ENCODE measurements at regions not wholly inside any gene's neighbourhood (a gene's known extent, or its start where the extent isn't known, plus 50 kb on each side); places are given as distances from the start of the nearest gene placed in this dataset.

- intact Hi-C loops (cut with micrococcal nuclease), result no loop called here
- ATAC-seq (no peak), DNase-seq (no peak)
Measured at GRCh38 chr1:58979677-58980076, 195.8 kb upstream of the JUN start.

- intact Hi-C loops (cut with micrococcal nuclease), result no loop called here
- ATAC-seq, result no peak
- no peak for DNase-seq
Measured at GRCh38 chr1:58981392-58981791, 197.5 kb upstream of the JUN start.

GRCh38 chr1:58982259-58982998 is 198.6 kb upstream of the JUN start:
- peak; percentile 72 for DNase-seq

GRCh38 chr1:58983162-58983561 is 199.3 kb upstream of the JUN start:
- intact Hi-C loops (cut with micrococcal nuclease), result no loop called here
- DNase-seq, result no peak
- peak; percentile 18 for ATAC-seq

More at GRCh38 chr1:58982259-58982998, 198.6 kb upstream of the JUN start:
- peak; percentile 93 for ATAC-seq
- intact Hi-C loops (cut with micrococcal nuclease), result no loop called here

GRCh38 chr1:58983633-58984245 is 199.9 kb upstream of the JUN start:
- intact Hi-C loops (cut with micrococcal nuclease), result no loop called here
- no peak for DNase-seq
- ATAC-seq, result peak; percentile 48

GRCh38 chr1:58986996-58987767 is 203.3 kb upstream of the JUN start:
- DNase-seq, result no peak
- intact Hi-C loops (cut with micrococcal nuclease), result no loop called here
- no peak for ATAC-seq

GRCh38 chr1:58988752-58989151 is 204.9 kb upstream of the JUN start:
- DNase-seq, result no peak
- ATAC-seq, result no peak
- intact Hi-C loops (cut with micrococcal nuclease), result no loop called here

- intact Hi-C loops (cut with micrococcal nuclease), result no loop called here
- ATAC-seq (no peak), DNase-seq (no peak)
Measured at GRCh38 chr1:58989845-58990244, 206.0 kb upstream of the JUN start.

GRCh38 chr1:58991305-58991704 is 207.5 kb upstream of the JUN start:
- ATAC-seq (no peak), DNase-seq (no peak)
- intact Hi-C loops (cut with micrococcal nuclease), result no loop called here

GRCh38 chr1:58992643-58993042 is 208.8 kb upstream of the JUN start:
- no peak for DNase-seq
- intact Hi-C loops (cut with micrococcal nuclease), result no loop called here
- ATAC-seq, result no peak

- DNase-seq (no peak), ATAC-seq (no peak)
- intact Hi-C loops (cut with micrococcal nuclease), result no loop called here
Measured at GRCh38 chr1:58993403-58993802, 209.6 kb upstream of the JUN start.

- intact Hi-C loops (cut with micrococcal nuclease), result no loop called here
- DNase-seq, result no peak
- ATAC-seq, result no peak
Measured at GRCh38 chr1:58994664-58995063, 210.8 kb upstream of the JUN start.

GRCh38 chr1:58996341-58997059 is 212.7 kb upstream of the JUN start:
- DNase-seq (no peak), ATAC-seq (peak; percentile 84)
- intact Hi-C loops (cut with micrococcal nuclease), result no loop called here

- intact Hi-C loops (cut with micrococcal nuclease), result no loop called here
- ATAC-seq, result no peak
- no peak for DNase-seq
Measured at GRCh38 chr1:58997060-58997411, 213.2 kb upstream of the JUN start.

GRCh38 chr1:58997637-58998036 is 213.8 kb upstream of the JUN start:
- DNase-seq, result no peak
- intact Hi-C loops (cut with micrococcal nuclease), result no loop called here
- ATAC-seq, result no peak

GRCh38 chr1:58999676-59000075 is 215.8 kb upstream of the JUN start:
- no peak for DNase-seq
- intact Hi-C loops (cut with micrococcal nuclease), result no loop called here
- no peak for ATAC-seq

- no peak for DNase-seq
- intact Hi-C loops (cut with micrococcal nuclease), result no loop called here
- ATAC-seq, result no peak
Measured at GRCh38 chr1:59004755-59005154, 220.9 kb upstream of the JUN start.

GRCh38 chr1:59005491-59006288 is 221.8 kb upstream of the JUN start:
- intact Hi-C loops (cut with micrococcal nuclease), result no loop called here
- ATAC-seq (no peak), DNase-seq (no peak)

- ATAC-seq, result peak; percentile 26
- DNase-seq, result no peak
- intact Hi-C loops (cut with micrococcal nuclease), result no loop called here
Measured at GRCh38 chr1:59006289-59006658, 222.4 kb upstream of the JUN start.
